ENCODE measurements at regions not wholly inside any gene's neighbourhood (a gene's known extent, or its start where the extent isn't known, plus 50 kb on each side); places are given as distances from the start of the nearest gene placed in this dataset.

DNA sequence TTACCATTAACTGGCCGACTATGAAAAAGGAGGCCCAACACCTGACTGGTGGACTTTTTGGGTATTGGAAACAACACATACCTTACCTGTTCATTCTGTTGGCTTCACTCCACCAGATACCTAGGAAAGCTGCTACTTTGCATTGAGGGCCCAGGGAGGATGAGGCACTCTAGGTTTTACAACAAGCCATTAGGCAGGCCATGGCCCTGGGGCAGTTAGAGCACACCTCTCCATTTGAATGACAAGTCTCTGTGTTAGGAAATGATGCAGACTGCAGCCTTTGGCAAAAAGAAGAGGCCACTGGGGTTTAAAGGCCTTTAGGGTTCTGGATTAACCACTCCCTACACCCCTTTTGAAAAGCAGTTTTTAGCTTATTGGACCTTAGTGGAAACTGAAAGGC is 144.3 kb downstream of the OR2B2 start:
- DNase-seq (ENCODE audit: low read depth) = no peak
- TF ChIP-seq, protein P1, sequence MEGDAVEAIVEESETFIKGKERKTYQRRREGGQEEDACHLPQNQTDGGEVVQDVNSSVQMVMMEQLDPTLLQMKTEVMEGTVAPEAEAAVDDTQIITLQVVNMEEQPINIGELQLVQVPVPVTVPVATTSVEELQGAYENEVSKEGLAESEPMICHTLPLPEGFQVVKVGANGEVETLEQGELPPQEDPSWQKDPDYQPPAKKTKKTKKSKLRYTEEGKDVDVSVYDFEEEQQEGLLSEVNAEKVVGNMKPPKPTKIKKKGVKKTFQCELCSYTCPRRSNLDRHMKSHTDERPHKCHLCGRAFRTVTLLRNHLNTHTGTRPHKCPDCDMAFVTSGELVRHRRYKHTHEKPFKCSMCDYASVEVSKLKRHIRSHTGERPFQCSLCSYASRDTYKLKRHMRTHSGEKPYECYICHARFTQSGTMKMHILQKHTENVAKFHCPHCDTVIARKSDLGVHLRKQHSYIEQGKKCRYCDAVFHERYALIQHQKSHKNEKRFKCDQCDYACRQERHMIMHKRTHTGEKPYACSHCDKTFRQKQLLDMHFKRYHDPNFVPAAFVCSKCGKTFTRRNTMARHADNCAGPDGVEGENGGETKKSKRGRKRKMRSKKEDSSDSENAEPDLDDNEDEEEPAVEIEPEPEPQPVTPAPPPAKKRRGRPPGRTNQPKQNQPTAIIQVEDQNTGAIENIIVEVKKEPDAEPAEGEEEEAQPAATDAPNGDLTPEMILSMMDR (IDR thresholded peaks at IDR 0.05; ENCODE audit: insufficient read depth, low read depth, low read length) = no peak
- no peak overlapping the region for H3K4me3 ChIP-seq (ENCODE audit: low read depth, low read length)

DNA sequence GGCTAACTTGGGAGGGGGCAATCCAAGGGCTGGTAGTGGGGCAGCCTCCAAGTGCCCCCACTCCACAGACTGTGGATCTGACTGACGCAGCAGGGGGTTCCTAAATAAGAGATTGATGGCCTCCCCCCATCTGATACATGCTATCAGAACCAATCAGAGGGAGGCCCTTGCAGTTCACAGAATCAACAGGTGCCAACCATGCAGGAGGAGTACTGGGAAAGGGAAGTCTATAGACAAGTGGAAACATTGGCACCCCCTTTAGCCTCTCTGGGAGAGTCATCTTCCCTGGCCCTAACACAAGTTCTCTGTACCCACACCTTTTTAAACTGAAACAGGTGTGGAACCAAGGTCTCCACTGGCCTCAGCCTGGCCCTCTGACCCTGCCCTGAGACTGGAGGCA is 145.8 kb downstream of the OR2B2 start:
- no peak for DNase-seq (ENCODE audit: low read depth)
- TF ChIP-seq, protein P1 (IDR thresholded peaks at IDR 0.05; ENCODE audit: insufficient read depth, low read depth, low read length) = no peak
- no peak overlapping the region for H3K4me3 ChIP-seq (ENCODE audit: low read depth, low read length)

DNA sequence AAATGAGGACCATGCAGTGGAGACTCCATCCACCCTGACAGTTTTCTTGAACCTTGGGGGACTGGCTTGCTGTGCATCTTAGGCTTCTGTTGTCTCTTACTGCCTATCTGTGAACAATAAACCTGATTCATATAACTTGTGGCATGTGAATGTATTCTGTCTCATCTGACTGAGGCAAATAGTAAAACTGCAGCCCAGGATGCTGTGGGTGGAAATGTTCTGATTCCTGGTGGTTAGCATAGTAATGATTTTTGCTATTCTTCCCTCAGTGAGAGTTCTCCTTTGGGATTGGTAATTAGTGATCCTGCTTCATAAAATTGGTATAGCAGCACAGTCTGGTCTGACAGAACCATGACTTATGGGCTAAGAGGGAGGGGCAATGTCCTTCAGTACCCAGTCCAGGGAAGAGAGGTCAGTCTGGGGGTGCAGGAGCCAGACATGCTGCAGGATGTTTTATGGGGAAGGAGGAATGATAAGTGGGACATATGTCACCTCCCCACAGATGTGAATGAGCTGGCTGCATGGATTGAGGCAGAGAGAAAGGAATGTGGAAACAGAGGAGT is 147.1 kb downstream of the OR2B2 start:
- DNase-seq (ENCODE audit: low read depth) = no peak
- TF ChIP-seq, protein P1 (IDR thresholded peaks at IDR 0.05; ENCODE audit: insufficient read depth, low read depth, low read length) = no peak
- H3K4me3 ChIP-seq (ENCODE audit: low read depth, low read length) = no peak overlapping the region

DNA sequence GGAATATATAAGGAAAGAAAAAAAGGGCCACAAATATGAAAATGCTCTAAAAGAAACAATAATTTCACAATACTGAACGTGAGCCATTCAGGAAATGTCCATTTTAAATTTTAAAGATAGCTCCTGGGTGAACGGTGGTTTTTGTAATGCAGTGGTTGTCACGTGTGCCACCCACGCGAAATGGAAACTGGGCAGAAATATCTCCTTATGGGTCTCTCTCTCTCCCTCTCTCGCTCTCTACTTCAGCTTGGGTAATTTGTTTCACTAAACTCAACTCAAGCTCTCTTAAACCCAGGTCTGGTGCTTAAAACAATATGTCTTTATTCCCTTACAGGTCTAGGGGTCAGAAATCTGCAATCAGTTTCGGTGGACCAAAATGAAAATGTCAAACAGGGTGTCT is 150.8 kb downstream of the OR2B2 start:
- TF ChIP-seq, protein P1 (IDR thresholded peaks at IDR 0.05; ENCODE audit: insufficient read depth, low read depth, low read length) = no peak
- DNase-seq (ENCODE audit: low read depth) = no peak
- H3K4me3 ChIP-seq (ENCODE audit: low read depth, low read length) = no peak overlapping the region

DNA sequence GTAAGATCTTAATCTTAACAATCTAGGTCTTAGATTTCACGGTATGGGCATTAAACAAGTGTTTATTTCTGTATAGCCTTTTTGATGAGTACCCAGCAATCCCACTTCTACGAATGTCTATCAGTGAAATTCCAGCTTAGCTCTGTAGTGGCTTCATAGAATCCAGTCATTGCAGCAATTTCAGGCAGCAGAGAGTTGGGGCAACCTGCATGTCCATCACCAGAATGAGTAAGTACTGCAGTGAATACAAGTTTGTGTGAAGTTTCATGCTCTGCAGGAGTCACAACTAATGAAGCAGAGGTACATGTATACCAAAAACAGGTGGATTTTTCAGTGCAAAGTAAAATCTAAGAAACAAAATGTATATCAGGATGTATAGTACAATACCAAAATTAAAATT is 151.7 kb downstream of the OR2B2 start:
- no peak overlapping the region for H3K4me3 ChIP-seq (ENCODE audit: low read depth, low read length)
- TF ChIP-seq, protein P1 (IDR thresholded peaks at IDR 0.05; ENCODE audit: insufficient read depth, low read depth, low read length) = no peak
- DNase-seq (ENCODE audit: low read depth) = no peak

DNA sequence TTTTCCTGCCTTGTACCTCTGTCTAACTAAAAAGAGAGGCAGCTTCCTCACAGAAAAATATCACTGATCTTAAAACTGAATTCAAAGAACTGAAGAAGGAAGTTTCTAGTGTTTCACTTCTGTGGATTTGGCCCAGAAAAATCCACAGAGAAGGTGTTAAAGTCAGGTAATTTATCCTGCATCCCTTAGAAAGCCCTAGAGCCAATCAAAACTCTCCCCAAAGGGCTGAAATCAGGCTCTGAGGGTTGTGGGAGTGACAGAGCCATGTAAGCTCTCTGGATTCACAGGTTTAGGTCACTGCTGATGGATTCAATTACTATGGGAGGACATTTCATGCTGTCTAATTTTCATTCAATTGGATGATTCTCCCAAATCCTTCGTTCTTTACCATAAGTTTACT is 152.3 kb downstream of the OR2B2 start:
- TF ChIP-seq, protein P1 (IDR thresholded peaks at IDR 0.05; ENCODE audit: insufficient read depth, low read depth, low read length) = no peak
- no peak overlapping the region for H3K4me3 ChIP-seq (ENCODE audit: low read depth, low read length)
- DNase-seq (ENCODE audit: low read depth) = no peak

DNA sequence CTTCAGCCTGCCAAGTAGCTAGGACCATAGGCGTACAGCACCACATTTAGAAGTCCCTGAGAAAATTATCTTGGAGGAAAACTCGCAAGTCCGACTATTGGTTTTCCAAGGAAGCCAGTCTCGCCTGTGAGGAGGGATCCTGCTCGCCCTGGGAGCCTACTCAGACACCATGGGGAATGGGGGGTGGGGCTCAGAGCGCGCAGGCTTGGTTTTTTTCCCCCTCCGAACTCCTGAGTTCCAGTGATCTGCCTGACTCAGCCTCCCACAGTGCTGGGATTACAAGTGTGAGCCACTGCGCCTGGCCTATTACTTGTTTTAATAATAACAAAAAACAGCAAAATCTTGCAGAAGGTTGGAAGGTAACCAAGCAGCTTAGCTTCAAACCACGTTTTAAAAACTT is 153.7 kb downstream of the OR2B2 start:
- DNase-seq (ENCODE audit: low read depth) = no peak
- TF ChIP-seq, protein P1 (IDR thresholded peaks at IDR 0.05; ENCODE audit: insufficient read depth, low read depth, low read length) = no peak

More for the DNA sequence above, 153.7 kb downstream of the OR2B2 start:
- no peak overlapping the region for H3K4me3 ChIP-seq (ENCODE audit: low read depth, low read length)

Data from fibroblast of villous mesenchyme (primary cell).